Testis (tissue), 2 donors: ENCODE measurements at regions not wholly inside any gene's neighbourhood (a gene's known extent, or its start where the extent isn't known, plus 50 kb on each side); places are given as distances from the start of the nearest gene placed in this dataset.

Experiments used
- DNase-seq: peaks from one replicate; pipeline ENCODE4 v3.0.0-alpha.2; 2019
- H3K27ac ChIP-seq, 2 donors: fragments of 200-600 bp; sonication (generic); one replicate each; pipeline ENCODE4 v1.5.1; 2019
- H3K27me3 ChIP-seq: fragments of 200-600 bp; sonication (generic); one replicate; pipeline ENCODE4 v1.5.1; 2019
- H3K36me3 ChIP-seq: fragments of 200-600 bp; sonication (generic); one replicate; pipeline ENCODE4 v1.5.1; 2017; ENCODE audit warnings: low read depth; ENCODE audit errors: missing control alignments
- H3K4me1 ChIP-seq: fragments of 200-600 bp; sonication (generic); one replicate; pipeline ENCODE4 v1.5.1; 2019
- H3K4me3 ChIP-seq, 2 donors: fragments of 200-600 bp; sonication (generic); one replicate each; pipeline ENCODE4 v1.5.1; 2017 to 2019
- H3K9me3 ChIP-seq: fragments of 200-600 bp; sonication (generic); one replicate; pipeline ENCODE4 v1.5.1; 2017
- POLR2A ChIP-seq: fragments of 450-650 bp; IDR thresholded peaks from one replicate; pipeline ENCODE4 v1.6.1; 2017; ENCODE audit warnings: antibody characterized with exemption, mild to moderate bottlenecking, moderate library complexity
- WGBS, 2 donors: methylation state at CpG; one replicate each; pipeline ENCODE4 v1.1.5; 2018; 5-methylcytosine and 5-hydroxymethylcytosine counted together
- intact Hi-C: fragments of 100-400 bp; cut with DNase I; formaldehyde crosslinking; loops from one replicate; pipeline ENCODE4 v1.15.1; 2023; ENCODE audit warnings: low total_unique reads
- TF ChIP-seq, protein P1 (sequence below), 3 experiments: fragments of 450-650 bp in 2 of 3; fragments of 200-600 bp in 1 of 3; sonication (generic) in 1 of 3; IDR thresholded peaks; one replicate each; pipeline ENCODE4 v1.5.1; 2016 to 2019; ENCODE audit warnings: antibody characterized with exemption in 3 of 3, mild to moderate bottlenecking in 2 of 3, moderate library complexity in 1 of 3

DNA sequence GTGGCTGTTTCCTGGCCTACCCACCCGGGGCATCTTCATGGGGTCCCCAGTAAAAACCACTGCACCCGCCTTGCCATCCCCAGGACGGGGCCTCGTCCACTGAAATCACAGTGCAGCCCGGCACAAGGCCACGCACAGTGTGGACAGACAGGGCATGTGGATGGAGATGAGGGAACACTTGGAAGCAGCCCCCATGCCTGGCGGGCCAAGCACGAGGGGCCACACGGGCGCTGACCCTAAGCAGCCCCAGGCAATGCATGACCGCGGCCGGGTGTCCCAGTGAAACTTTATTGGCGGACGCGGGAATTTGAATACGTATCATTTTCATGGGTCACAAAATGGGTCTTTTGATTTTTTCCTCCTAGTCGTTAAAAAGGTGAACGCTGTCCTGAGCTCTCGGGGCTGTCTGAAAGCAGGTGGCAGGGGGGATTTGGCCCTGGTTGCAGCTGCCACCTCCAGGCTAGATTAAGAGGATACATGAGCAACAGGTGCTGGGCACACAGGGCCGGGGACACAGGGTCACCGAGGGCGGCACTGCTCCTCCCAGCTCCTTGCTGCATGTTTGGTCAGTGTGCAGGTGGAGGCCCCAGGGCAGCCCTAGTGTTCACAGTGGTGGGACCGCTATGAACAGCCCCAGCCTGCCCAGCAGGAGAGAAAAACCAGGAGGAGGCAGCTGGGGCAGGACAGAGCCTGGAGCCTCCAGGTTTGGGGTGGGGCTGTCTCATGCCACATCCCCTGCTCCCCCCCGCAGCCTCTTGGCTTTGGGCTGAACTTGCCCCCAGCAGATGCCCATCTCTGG is 74.9 kb upstream of the SLCO4A1 start:
- Histone ChIP-seq H3K9me3 (no peaks in the 10 kb centered on the region), H3K27ac (no peak overlapping the region), H3K4me3 (no peak overlapping the region), H3K27me3 (no peaks in the 10 kb centered on the region), H3K36me3 (no peaks in the 10 kb centered on the region), H3K4me1 (no peaks in the 10 kb centered on the region)
- whole genome bisulfite sequencing, 2 donors, result 91 to 93% methylated on average over 17 to 25 of the region's 25 CpGs
- intact Hi-C loops, result no loop called here
- no peak for DNase-seq
- TF ChIP-seq POLR2A, result no peak
- TF ChIP-seq, protein P1, sequence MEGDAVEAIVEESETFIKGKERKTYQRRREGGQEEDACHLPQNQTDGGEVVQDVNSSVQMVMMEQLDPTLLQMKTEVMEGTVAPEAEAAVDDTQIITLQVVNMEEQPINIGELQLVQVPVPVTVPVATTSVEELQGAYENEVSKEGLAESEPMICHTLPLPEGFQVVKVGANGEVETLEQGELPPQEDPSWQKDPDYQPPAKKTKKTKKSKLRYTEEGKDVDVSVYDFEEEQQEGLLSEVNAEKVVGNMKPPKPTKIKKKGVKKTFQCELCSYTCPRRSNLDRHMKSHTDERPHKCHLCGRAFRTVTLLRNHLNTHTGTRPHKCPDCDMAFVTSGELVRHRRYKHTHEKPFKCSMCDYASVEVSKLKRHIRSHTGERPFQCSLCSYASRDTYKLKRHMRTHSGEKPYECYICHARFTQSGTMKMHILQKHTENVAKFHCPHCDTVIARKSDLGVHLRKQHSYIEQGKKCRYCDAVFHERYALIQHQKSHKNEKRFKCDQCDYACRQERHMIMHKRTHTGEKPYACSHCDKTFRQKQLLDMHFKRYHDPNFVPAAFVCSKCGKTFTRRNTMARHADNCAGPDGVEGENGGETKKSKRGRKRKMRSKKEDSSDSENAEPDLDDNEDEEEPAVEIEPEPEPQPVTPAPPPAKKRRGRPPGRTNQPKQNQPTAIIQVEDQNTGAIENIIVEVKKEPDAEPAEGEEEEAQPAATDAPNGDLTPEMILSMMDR (IDR thresholded peaks at IDR 0.05), result no peak

DNA sequence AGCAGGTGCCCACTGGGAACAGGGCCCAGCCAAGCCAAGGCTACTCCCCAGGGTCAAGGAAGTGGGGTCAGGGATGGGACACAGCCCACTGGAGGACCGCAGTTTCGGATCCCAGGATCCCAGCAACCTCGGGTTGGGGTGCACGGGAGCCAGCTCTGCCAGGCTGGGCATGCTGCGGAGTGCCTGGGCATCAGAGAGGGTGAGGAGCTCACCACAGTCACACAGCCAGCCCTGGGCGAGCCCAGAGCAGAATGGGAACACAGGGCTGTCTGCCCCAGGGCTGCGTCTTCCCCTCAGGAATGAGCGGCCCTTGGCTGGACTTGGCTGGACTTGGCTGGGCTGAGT is 74.3 kb upstream of the SLCO4A1 start:
- Histone ChIP-seq H3K27me3 (no peaks in the 10 kb centered on the region), H3K4me1 (no peaks in the 10 kb centered on the region), H3K4me3 (no peak overlapping the region), H3K36me3 (no peaks in the 10 kb centered on the region), H3K9me3 (no peaks in the 10 kb centered on the region), H3K27ac (no peak overlapping the region)
- TF ChIP-seq, protein P1 (IDR thresholded peaks at IDR 0.05), result no peak
- no peak for TF ChIP-seq POLR2A
- WGBS, 2 donors, result 80 to 88% methylated on average over 6 to 8 of the region's 8 CpGs
- intact Hi-C loops, result no loop called here
- no peak for DNase-seq

DNA sequence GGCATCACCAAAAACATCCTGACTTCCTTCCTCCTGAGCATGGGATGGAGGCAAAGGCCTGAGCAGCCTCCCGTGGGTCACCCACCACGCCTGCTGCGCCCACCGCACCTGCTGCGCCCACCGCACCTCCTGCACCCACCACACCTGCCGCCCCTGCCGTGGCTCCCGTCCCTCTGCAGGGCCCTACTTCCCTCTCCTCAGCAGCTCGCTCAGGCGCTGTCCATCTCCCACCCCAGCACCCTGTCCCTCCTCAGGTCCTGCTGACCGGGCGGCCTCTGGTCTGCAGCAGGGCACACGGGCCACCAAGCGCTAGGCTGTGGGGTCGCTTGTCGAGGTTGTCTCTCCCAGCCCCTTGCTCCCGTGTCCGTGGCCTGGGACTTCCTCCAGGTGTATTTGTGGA is 72.7 kb upstream of the SLCO4A1 start:
- Histone ChIP-seq H3K4me1 (no peaks in the 10 kb centered on the region), H3K36me3 (no peaks in the 10 kb centered on the region), H3K9me3 (no peaks in the 10 kb centered on the region), H3K4me3 (no peak overlapping the region), H3K27ac (no peak overlapping the region), H3K27me3 (no peaks in the 10 kb centered on the region)
- intact Hi-C loops, result no loop called here
- WGBS, 2 donors, result 83 to 95% methylated on average over 17 to 19 of the region's 19 CpGs
- TF ChIP-seq POLR2A, result no peak
- TF ChIP-seq, protein P1 (IDR thresholded peaks at IDR 0.05), result no peak
- DNase-seq, result no peak

DNA sequence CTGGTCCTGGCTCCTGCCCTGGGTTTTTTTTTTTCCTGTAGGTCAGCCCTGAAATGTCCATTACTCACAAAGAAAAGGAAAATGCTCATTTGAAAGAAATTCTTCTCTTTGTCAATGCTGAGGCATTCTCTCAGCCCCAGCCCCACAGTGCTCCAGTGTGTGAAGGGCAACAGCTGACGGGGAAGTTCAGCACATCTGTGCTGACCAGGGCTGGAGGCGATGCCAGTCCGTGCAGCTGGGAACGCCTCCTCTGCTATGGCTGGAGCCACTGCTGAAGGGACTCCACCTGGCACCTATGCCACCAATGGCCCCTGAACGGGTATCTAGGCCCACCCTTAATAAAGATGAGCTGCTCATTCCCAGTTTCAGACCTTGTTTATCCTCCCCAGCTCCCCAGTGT is 71.9 kb upstream of the SLCO4A1 start:
- 71 to 82% methylated on average over 4 to 5 of the region's 5 CpGs for WGBS, 2 donors
- TF ChIP-seq POLR2A, result no peak
- TF ChIP-seq, protein P1 (IDR thresholded peaks at IDR 0.05), result no peak
- no peaks in the 10 kb centered on the region for H3K4me1 ChIP-seq
- no peak overlapping the region for H3K4me3 ChIP-seq
- intact Hi-C loops, result no loop called here
- no peaks in the 10 kb centered on the region for H3K36me3 ChIP-seq
- H3K27ac ChIP-seq, result no peak overlapping the region
- DNase-seq, result no peak
- H3K9me3 ChIP-seq, result no peaks in the 10 kb centered on the region
- no peaks in the 10 kb centered on the region for H3K27me3 ChIP-seq
